CD4-positive, alpha-beta T cell treated with Interleukin-17A for 1 hour (primary cell): ENCODE measurements at regions not wholly inside any gene's neighbourhood (a gene's known extent, or its start where the extent isn't known, plus 50 kb on each side); places are given as distances from the start of the nearest gene placed in this dataset.
"Not testable (repeated sequence)": the region's sequence is repeated elsewhere in the genome, so short reads cannot be mapped to it uniquely, and the experiment has no call there.

ENCODE experiments used
- DNase-seq: peaks from one replicate; pipeline ENCODE4 v3.0.0-alpha.2; 2020

- no peak for DNase-seq
Measured at GRCh38 chr5:84779186-84779585, 394.5 kb upstream of the EDIL3 start.

GRCh38 chr5:84764227-84764626 lies 379.5 kb upstream of the EDIL3 start:
- no peak for DNase-seq

DNA sequence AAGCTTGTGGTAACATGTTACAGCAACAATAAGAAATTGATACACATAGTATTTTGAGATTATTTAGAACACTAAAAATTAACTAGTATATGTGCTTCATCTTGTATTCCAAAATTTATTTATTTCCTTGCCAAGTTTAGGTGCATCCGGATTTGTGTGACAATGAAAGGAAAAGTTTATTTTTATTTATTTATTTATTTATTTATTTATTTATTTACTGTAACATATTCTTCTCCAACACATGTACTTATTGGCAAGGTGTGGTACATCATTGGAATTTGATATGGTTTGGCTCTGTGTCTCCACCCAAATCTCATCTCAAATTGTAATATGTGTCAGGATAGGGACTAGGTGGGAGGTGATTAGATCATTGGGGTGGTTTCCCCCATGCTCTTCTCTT lies 373.3 kb upstream of the EDIL3 start:
- no peak for DNase-seq

- DNase-seq, result no peak
Measured at GRCh38 chr5:84752780-84753179, 368.1 kb upstream of the EDIL3 start.

GRCh38 chr5:84748313-84748712 lies 363.6 kb upstream of the EDIL3 start:
- no peak for DNase-seq

- DNase-seq, result not testable (repeated sequence)
Measured at GRCh38 chr5:84746280-84746679, 361.6 kb upstream of the EDIL3 start.

- no peak for DNase-seq
Measured at GRCh38 chr5:84741056-84741455, 356.4 kb upstream of the EDIL3 start.

DNA sequence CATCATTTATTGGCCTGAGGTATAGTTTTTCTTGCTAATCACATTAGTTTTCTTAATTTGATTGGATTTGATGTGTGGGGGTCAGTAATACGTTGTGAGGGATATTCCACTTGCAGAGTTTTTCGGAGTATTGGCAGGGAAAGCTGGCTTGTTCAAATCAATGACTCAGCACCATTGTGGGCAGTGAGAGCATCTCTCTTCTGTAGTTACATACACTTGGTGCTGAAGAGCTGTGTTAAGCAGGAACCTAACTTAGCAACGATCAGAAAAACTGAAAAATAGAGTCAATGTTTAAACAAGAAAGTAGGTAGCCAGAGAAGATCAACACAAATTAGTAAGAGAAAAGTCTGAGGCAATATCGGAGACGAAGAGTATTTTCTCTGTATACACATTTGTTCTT lies 344.6 kb upstream of the EDIL3 start:
- no peak for DNase-seq

GRCh38 chr5:84727708-84728107 lies 343.0 kb upstream of the EDIL3 start:
- no peak for DNase-seq

DNA sequence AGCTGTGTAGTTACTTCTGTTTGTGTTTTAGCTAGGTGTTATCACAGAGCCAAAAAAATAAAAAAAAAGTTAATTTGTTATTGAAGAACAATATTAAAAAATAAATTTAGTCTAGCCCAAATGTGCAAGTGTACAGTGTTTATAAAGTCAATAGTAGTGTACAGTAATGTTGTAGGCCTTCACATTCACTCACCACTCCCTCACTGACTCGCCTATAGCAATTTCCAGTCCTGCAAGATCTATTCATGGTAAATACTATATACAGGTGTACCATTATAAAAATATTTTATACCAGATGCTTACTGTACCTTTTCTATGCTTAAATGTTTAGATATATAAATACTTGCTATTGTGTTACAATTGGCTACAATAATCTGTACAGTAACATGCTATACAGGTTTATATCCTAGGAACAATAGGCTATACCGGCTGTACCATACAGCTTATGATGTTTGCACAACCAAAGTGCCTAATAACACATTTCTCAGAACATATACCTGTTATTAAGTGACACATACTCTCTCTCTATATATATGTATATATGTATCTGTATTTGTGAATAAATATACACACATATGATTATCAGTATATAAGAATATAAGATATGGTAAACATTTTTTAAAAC lies 341.4 kb upstream of the EDIL3 start:
- DNase-seq, result no peak

DNA sequence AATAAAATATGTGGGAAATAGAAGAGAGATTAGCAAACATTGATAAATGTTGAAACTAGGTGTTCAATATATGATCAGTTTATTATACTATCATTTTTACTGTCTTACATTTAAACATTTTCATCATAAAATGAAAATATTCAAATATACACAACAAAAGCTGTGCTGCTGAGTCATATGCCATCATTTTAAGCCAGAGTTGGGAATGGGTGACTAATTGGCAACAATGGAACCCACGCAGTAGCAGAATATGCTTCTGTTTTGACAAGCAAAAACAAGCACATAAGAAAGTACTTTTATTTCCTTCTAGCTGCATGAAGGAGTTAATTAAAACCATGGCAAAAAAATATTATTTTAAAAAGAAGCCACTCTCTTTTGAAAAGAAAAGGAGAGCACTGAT lies 340.0 kb upstream of the EDIL3 start:
- DNase-seq, result no peak

- no peak for DNase-seq
Measured at GRCh38 chr5:84724181-84724580, 339.5 kb upstream of the EDIL3 start.

- no peak for DNase-seq
Measured at GRCh38 chr5:84718377-84718776, 333.7 kb upstream of the EDIL3 start.

- no peak for DNase-seq
Measured at GRCh38 chr5:84715686-84716085, 331.0 kb upstream of the EDIL3 start.

GRCh38 chr5:84715091-84715490 lies 330.4 kb upstream of the EDIL3 start:
- no peak for DNase-seq

DNA sequence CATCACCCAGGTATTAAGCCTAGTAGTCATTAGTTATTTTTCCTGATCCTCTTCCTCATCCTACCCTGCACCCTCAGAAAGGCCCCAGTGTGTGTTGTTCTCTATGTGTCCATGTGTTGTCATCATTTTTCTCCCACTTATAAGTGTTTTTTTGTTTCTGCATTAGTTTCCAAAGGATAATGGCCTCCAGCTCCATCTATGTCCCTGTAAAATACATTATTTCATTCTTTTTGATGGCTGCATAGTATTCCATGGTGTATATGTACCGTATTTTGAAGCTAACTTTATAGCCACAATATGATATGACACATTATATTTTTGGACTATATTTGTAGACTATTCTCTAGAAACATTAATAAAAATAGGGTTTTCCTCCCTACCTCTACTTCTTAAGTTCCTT lies 324.4 kb upstream of the EDIL3 start:
- no peak for DNase-seq

DNA sequence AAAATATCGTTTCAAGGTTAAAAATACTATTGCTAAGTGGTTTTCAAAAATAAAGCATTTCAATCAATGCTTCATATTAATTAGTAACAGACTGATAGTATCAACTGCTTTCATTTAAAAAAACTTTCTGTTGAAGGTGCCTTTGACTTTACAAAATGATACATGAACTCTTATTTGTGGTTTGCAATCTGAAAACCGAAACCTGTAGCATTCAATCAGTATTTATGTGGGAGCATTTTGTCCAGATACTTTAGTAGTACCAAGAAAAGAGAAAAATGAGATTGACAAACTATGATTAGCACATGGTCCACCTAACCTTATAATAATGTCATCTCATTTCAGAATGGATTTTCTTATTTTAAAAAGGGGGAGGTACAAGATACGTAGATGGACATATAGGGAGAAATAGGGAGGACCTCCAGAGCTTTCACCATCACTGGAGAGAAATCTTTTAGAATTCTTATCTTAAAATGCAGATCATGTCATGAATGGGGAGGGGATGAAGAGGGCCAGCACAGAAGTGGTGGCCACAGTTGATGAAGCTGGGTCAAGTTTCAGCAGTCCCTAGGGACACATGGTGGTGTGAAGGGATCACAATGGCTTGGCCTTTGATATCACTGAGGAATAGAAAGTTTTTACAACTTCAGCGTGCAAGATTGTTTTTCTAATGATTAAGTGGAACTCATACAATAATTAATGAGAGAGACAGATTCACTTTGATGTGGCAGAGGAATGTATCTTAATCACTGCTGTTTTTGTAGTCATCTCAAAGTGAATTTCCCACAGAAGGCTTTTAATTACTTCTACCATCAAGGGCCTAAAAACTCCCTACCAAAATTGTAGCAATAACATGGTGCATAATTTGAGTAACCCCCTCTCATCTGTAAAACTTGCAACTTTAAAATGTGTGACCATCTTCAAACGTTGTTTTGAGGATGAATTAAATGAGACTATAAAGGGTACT lies 322.3 kb upstream of the EDIL3 start:
- no peak for DNase-seq

- not testable (repeated sequence) for DNase-seq
Measured at GRCh38 chr5:84700545-84700944, 315.9 kb upstream of the EDIL3 start.

DNA sequence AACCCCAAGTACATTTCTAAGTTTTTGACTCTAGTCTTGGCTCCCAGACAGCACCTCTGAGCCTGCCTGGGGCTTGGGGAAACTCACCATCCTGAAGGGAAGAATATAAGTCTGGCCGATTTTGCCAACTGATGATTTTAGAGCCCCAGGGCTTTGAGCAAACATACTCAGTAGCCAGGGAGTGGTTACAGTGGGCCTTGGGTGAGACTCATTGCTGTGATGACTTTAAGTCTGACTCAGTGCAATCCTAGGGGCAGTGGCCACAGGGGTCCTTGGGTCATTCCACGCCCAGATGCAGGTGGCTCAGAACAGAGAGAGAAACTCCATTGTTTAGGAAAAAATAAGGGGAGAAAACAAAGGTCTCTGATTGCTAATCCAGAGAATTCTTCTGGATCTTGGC lies 312.0 kb upstream of the EDIL3 start:
- no peak for DNase-seq

DNA sequence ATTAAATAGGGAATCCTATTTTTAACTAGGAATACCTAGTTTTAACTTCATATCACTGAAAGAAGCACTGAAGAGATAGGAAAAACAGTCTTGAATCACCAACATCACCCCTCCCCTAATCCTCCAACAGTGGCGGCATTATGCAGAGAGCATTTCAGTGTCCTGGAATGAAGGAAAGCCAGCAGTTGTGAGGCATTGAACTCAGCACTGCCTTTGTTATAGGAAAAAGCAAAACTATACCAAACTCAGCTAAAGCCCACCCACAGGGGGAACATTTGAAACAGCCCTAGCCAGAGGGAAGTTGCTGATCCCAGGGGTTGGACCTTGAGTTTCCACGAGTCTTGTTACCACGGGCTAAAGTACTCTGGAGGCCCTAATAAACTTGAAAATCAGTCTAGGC lies 310.6 kb upstream of the EDIL3 start:
- DNase-seq, result no peak

GRCh38 chr5:84693256-84693655 lies 308.6 kb upstream of the EDIL3 start:
- DNase-seq, result no peak

DNA sequence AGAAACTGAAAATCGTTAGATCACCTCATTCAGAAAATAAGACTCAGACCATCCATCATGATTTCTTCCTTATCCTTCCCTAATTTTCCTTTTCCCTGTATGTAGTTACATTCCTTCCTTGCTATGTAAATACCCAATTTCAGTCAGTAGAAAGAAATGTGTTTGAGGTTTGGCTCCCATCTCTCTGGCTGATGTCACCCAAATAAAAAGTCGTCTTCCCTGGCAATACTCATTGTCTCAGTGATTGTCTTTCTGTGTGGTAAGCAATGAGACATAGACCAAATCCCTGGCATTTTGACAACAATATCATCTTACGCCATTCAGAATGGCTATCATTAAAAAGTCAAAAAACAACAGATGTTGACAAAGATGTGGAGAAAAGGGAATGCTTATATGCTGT lies 303.9 kb upstream of the EDIL3 start:
- no peak for DNase-seq

DNA sequence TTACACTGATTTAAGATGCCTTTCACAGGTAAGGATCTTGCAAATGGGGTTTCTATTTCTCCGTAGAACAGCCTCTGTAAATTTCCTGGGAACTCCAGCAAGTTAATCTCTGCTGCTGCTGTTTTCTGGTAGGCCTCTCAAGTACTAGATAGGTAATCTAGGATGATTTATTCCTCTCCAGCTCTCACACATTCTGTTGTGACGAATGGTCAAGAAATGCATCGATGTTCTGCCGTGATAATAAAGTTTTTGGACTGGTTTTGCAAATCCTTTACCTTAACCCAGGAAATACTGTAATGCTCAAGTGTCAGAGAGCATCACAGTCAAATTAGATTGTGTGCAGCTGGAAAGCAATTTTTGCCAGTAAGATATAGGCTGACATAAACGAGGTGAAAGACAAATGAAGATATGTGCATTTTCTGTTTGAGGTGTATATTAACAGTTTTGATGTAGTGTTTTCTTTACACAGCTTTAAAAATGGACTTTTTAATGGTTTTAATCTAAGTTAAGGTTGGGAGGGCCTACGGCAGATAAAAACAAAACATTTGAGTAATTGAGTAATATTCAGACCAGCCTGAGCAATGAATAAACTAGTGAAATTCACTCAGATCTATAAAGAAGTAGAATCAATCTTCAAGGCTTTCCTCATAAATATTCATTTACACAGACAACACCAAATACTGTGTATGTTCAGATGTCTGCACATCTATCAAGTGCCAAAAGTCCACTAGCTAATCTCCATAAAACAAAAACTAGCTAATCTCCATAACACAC lies 300.6 kb upstream of the EDIL3 start:
- no peak for DNase-seq

- DNase-seq, result no peak
Measured at GRCh38 chr5:84683594-84683993, 298.9 kb upstream of the EDIL3 start.
